HT-29 (cell line): ENCODE measurements at regions not wholly inside any gene's neighbourhood (a gene's known extent, or its start where the extent isn't known, plus 50 kb on each side); places are given as distances from the start of the nearest gene placed in this dataset.

Experiments
- DNase-seq: peaks from one replicate; pipeline ENCODE4 v3.0.0-alpha.2; 2015; ENCODE audit warnings: low spot score

DNA sequence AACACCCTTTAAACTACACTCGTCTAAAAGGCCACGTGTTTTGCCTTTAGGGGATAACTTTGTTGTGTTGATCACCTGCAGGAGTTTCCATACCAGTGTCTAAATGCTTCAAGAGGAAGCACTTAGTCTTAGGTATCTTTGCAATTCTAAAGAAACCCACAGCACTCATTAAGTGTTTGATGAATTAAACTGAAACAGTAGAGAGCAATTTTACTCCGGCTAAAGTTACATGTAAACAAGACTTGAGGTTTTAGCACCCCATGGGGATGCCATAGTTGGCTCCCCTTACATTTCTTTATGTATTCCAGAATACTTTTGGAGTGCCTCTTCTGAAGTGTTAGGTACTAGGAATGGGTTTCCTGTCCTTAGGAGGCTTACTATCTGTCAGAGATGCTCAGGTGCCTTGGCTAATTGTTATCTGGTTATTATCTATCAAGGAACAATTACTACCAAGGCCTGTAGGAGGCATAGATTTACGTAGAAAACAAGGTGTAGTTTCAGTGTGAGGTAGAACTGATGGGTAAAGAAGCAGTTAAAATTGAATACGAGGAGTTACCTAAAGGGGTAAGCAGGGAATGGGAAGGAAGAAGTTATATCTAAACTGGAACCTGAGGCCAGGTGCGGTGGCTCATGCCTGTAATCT lies 176.8 kb upstream of the SAMSN1 start:
- DNase-seq, result no peak

DNA sequence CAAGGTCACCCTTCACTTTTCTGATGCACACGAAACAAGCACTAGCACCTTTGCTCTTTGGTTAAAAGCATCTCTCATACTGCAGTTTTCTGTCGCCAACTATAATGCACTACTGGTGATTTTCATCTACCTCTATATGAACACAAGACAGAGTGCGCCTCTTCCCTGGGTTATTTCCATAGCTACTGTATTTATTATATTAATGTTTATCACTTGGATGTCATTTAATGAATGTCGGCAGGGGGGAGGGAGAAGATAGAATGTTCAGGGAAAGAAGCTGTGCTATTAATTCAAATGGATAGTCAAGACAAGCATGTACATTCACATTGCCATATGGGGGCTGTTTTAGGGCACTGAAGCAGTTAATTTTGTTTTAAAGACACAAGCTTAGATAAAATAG lies 174.1 kb upstream of the SAMSN1 start:
- DNase-seq, result no peak

DNA sequence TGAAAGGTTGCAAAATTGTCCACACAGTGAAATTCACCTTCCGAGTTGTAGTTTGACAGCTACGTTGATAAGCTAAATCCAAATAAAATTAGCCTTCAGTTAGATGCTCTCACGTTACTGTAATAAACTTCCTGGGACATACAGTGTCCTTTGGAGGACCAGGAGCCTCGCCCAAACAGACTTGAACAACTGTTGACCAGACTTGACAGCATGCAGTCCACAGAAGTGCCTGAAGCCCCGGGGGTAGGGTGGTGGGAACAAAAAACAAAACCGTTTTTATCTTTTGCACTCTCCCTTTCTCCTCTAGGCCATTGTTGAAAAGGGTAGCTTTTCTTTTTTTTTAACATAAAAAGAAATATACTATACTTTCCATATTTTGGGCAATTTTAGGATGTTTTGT lies 172.8 kb upstream of the SAMSN1 start:
- no peak for DNase-seq

- no peak for DNase-seq
Observed at GRCh38 chr21:14716761-14717396, 170.8 kb upstream of the SAMSN1 start.

DNA sequence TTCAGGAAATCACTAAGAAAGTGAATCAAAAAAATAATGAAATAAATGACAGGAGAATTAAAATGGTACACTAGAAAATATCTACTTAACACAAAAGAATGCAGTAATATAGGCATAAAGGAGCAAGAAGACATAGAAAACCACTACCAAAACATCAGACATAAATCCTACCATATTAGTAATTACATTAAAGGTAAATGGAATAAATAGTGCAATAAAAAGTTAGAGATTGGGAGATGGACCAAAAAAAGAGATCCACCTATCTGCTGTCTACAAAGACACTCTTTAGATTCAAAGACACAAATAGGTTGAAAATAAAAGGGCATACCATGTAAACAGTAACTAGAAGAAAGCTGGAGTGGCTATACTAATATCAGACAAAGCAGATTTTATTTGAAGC lies 167.0 kb upstream of the SAMSN1 start:
- no peak for DNase-seq

DNA sequence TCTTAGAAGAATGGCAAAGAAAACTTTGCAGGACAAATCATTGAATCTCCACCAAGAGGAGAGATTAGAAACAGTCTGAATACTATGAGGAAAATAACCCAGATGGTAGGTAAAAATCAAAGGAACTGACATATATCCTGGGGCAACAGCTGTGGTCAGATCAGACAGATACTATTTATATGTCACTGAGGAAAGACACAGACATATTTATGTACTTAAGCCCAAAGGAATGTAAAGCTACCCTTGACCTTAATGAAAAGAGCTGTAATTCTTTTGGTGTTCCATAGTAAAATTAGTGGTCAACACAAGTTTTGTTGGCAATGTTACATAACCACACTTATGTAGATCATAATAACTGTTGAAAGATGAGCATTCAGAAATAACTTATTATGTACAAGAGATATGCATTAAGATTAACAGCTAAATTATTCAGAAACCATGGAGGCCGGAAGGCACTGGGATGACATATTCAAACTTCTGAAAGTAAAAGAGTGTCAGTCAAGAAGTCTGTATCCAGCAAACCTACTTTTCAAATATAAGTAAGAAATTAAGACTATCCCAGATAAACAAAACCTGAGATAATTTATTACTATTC lies 166.1 kb upstream of the SAMSN1 start:
- DNase-seq, result no peak

DNA sequence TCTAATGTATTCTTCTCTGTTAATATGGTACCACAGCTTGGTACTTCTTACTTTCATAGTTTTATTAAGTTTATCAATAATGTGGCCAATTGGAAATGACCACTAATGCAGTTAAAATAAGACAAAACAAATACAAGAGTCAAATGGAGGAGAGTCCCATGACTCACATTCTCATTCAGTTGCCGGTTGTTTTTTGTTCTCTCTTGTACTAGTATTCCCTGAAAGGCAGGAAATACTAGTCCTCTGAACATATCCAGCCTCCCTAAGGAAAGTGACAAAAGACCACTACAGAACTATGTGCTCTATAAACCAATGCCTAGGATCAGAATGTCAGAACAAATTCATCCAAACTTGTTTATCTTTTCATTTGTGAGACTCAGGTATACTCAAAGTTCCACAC lies 165.2 kb upstream of the SAMSN1 start:
- DNase-seq, result no peak

DNA sequence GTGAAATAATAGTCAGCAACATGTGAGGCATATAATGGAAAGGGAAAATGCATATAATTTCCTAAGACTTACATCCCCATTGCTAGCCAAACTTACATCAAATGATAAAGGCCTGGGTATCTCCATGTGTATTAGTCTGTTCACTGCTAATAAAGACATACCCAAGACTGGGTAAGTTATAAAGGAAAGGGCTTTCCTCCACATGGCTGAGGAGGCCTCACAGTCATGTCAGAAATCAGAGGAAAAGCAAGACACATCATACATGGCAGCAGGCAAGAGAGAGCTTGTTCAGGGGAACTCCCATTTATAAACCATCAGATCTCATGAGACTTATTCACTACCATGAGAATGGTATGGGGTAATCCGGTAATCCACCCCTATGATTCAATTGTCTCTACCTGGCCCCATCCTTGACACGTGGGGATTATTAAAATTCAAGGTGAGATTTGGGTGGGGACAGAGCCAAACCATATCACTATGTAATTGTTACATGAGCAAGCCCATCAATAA lies 161.5 kb upstream of the SAMSN1 start:
- no peak for DNase-seq

DNA sequence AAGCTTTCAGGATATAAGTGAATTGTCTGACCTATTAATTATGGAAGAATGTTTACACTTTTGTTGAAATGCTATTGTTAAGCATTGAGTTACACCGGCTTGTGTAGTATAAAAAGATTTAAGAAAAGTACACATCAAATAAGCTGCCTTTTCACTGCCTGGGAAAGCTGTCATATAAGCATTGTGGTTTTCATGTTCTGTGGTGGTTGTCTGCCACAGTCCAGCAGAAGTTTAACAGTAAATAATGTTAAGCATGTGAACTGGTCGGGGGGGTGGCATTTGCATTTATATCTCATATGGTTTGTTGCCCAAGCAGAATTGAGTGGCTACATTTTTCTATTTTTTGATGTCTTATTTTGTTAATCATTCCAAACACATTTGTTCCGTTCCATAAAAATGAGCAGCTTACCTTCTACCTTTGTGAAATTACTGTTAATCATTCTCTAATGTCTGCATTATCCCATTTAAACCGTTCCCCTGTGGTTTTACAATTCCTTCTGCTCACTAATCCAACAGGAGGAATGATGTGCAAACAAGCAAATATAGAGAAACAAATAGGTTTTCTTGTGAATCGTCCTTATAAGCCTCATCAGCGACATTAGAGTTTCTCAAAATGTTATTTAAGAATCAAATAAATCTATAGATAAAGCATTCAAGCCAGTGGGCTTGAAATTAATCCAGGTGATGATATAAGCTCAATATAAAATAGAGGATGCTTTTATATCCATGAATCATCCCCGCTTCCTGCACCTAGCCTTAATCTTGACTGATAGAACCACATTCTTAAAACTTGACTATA lies 160.8 kb upstream of the SAMSN1 start:
- DNase-seq, result no peak

DNA sequence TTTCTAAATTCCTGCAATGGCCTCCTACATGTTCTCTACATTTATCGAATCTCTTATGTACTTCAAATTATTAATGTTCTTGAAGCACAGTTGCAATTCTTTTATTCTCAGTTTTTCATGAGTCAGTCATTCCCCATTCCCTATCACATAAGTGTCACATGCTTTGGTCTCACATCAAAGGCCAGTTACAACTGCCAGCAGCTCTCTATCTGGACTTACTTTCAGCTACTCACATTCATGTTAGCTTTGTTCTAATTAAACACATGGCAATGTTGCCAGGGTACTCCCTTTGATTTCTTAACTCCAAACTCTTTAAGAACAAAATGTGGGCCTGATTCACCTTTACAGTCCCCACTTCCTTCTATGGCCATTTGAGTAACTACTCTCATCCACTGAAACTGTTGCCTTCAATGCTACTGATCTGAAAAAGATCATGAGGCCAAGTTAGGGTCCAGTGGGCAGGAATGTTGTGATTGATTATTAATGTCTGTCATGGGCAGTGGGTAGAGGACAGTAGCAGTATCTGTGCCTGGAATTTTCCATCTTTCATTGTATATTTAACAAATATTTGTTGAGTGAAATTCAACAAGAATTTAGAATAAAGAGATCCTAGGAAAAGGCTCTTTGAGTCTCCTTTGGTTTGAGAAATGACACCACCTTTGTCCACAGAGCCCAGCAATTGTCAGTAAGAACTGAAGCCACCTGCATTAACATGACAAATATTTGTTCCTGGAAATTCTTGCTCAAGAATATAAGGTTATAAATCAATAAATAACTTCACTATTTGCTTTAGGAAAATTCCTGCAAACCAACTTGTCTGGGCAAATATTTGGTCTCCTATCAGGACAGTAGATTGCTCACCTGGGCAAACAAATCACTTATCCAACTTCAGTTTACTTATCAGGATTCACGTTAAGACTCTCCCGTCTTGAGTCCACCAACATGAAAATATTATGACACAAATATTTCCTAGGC lies 153.6 kb upstream of the SAMSN1 start:
- DNase-seq, result no peak

DNA sequence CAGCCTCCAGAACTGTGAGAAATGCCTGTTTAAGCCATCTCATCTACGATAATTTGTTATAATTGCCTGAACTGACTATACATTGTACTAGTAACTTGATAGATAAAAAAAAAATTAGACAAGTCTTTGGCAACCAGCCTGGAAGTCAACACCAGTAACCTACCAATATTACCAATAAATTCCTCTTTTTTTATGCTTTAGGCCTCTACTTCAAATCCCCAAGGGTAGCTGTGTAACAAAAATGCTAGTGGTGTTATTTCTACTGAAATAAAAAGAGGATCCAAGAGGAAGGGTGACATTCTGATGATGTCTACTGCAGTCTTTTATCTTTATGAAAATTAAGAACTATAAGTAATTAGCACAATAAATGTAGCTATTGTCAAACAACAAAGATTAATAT lies 151.7 kb upstream of the SAMSN1 start:
- no peak for DNase-seq

DNA sequence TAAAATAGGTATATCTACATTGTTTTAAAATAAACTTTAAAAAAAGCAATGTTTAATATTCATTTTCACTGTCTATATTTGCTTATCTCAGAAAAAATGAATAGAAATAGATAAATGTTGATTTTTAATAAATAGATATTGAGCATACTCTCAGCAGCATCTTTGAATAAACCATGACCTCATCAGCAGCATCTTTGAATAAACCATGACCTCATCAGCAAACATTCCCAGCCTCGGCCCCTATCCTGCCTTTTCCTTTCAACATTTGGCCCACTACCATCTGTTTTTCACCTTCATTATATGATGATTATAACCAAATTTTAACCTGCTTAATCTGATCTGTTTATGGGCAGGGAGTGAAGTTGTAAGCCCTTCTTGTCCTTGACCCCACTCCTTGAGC lies 148.7 kb upstream of the SAMSN1 start:
- DNase-seq, result no peak

DNA sequence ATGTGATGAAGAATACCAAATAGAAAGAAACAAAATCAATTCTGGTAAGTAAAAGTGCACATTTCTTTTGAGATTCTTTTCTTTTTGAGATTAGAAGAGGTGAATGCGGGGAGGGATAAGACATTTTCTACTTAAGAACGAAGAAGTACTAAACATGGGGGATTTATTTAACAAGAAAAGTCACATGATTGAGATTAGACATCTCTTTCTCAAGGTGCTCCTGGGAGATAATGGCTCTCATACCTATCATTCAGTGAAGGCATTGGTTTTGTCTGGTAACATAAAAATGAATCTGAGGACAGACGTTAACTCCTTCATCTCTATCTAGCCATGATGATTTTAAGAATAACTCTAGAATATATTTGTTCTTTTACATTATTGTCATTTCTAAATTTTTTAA lies 147.9 kb upstream of the SAMSN1 start:
- no peak for DNase-seq

GRCh38 chr21:14691914-14692313 lies 145.8 kb upstream of the SAMSN1 start:
- no peak for DNase-seq

DNA sequence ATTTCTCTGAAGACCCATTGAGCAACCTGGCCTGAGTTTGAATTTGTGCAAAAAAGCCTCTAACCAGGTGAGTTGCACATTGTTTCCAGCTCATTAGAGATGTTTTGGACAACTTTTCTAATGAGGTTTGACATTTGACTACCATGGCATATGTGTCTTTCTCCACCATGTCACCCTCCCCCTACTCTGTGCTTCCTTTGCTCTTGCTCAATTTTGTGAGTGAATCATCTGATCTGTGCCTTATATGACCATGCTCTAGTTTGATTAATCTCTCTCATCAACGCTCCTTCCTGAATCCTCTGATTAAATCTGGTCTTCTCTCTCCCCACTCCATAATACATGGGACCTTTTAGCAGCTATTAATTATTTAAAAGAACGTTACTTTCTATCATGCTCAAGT lies 144.8 kb upstream of the SAMSN1 start:
- no peak for DNase-seq

DNA sequence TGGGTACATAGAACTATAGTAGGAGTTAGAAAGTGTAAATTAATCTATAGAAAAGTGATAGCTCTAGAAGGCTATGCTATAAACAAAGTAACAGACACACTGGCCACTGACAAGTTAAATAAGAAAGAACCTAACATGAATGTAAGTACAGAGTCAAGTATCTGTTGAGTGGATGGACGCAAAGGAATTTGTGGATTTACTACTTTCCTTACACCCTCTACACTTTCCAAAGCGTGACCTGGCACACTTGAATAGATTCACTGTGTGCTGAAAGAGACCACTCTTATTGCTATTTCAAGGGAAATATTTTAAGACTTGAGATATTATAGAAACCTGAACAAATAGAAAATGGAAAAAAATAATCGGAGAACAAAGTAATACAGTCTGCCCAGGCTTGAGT lies 142.8 kb upstream of the SAMSN1 start:
- DNase-seq, result no peak

GRCh38 chr21:14688412-14688811 lies 142.3 kb upstream of the SAMSN1 start:
- no peak for DNase-seq

DNA sequence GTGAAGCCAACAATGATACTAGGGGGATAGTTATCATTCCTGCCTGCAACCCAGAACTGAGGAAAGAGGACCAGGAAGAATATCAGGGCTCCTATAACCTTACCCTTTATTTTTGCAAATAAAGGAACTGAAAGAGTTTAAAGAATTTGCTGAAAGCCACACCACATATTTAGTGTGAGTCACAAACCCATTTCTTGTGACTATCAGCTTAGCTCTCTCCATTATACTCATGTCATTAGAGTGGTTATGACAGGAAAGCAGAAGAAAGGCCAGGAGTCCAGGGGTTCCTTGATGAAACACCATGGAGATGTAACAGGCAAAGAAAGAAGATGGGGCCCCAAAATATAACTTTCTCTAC lies 141.1 kb upstream of the SAMSN1 start:
- no peak for DNase-seq

DNA sequence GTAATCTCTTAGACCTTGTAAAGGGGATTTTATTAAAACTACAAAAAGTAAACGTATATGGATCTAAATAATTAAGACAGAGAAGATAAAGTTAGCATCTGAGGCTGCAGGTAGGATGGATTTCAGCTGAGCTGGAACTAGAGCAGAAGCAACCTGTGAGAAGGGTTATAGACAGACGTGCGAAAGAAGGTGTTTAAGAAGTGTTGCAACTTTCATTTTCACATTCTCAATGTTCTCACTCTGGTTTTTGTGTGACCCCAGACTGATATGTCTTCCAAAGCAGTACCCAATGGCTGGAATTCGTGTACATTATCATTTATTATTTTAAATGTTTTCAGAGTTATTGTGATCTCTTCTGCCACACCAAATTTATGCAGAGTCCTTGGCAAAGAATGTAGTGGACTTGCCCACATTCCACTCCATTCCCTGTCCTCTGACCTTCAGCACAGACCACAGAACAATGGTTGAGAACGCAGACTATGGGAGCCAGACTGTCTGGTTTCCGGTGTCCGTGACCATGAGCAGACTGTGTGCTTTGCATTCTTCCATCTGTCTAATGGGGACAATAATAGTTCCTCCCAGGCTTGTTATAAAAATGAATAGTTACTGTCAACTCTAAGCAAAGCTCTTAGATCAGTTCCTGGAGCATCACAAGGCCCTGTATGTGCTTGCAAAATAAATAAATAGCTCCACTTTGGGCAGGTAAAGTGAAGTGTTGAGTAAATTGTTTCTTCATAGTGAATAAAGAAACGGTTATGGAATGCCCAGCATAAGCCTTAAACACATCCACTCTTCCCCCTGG lies 140.6 kb upstream of the SAMSN1 start:
- no peak for DNase-seq

DNA sequence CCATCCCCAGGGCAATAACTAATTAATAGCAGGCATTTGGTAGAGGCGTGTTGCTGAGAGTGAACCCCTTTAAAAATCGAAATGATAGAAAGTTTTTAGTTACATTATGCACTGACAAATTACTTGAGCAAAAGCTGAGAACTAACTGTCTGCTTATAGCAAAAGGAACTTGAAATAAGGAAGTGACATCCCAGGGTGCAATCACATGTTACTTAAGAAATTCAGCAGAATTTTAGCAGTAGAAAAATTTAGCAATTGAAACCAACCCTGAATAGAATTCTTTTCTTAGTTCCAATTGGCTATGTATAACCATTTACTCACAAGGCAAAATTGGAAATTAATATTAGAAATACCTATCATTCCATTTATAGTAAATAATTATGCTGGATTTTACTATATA lies 139.5 kb upstream of the SAMSN1 start:
- DNase-seq, result no peak
